ENCODE measurements at regions not wholly inside any gene's neighbourhood (a gene's known extent, or its start where the extent isn't known, plus 50 kb on each side); places are given as distances from the start of the nearest gene placed in this dataset.

DNA sequence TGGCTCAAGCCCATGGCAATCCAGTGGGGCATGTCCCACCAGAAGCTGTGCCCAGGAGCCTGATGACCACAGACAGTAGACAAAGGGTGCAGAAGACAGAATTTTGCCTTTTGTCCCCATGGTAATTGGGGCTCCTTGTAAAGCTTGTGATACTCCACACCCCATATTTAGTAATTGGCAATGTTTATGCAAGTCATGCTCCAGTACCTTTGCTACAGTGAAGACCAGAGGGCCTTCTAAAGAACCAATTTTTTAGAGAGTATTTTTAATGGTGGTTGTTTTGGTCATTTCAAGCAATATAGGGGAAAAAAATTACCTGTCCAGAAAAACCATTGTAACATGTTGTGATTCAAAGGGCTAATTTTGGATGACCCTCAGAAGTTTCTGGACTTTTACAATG is 194.8 kb downstream of the ANAPC1 start:
- TF ChIP-seq OSR1 (CRISPR knock-in tag; IDR thresholded peaks at IDR 0.05) = no peak
- TF ChIP-seq ZFP3 (CRISPR knock-in tag; IDR thresholded peaks at IDR 0.05) = no peak
- TF ChIP-seq, protein P1, sequence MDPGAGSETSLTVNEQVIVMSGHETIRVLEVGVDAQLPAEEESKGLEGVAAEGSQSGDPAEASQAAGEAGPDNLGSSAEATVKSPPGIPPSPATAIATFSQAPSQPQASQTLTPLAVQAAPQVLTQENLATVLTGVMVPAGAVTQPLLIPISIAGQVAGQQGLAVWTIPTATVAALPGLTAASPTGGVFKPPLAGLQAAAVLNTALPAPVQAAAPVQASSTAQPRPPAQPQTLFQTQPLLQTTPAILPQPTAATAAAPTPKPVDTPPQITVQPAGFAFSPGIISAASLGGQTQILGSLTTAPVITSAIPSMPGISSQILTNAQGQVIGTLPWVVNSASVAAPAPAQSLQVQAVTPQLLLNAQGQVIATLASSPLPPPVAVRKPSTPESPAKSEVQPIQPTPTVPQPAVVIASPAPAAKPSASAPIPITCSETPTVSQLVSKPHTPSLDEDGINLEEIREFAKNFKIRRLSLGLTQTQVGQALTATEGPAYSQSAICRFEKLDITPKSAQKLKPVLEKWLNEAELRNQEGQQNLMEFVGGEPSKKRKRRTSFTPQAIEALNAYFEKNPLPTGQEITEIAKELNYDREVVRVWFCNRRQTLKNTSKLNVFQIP (CRISPR knock-in tag; IDR thresholded peaks at IDR 0.05; ENCODE audit: borderline replicate concordance, low read depth) = no peak
- no peak for TF ChIP-seq ISL1 (CRISPR knock-in tag; IDR thresholded peaks at IDR 0.05)
- no peak for TF ChIP-seq GLIS3 (CRISPR knock-in tag; IDR thresholded peaks at IDR 0.05)
- TF ChIP-seq, protein P2, sequence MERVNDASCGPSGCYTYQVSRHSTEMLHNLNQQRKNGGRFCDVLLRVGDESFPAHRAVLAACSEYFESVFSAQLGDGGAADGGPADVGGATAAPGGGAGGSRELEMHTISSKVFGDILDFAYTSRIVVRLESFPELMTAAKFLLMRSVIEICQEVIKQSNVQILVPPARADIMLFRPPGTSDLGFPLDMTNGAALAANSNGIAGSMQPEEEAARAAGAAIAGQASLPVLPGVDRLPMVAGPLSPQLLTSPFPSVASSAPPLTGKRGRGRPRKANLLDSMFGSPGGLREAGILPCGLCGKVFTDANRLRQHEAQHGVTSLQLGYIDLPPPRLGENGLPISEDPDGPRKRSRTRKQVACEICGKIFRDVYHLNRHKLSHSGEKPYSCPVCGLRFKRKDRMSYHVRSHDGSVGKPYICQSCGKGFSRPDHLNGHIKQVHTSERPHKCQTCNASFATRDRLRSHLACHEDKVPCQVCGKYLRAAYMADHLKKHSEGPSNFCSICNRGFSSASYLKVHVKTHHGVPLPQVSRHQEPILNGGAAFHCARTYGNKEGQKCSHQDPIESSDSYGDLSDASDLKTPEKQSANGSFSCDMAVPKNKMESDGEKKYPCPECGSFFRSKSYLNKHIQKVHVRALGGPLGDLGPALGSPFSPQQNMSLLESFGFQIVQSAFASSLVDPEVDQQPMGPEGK (CRISPR knock-in tag; IDR thresholded peaks at IDR 0.05; ENCODE audit: borderline replicate concordance) = no peak

Measured in SK-N-SH treated with all-trans-retinoic acid at 6 μM for 48 hours (cell line).